Neuronal stem cell (in vitro differentiated cells): ENCODE measurements at regions not wholly inside any gene's neighbourhood (a gene's known extent, or its start where the extent isn't known, plus 50 kb on each side); places are given as distances from the start of the nearest gene placed in this dataset.
"Not testable (repeated sequence)": the region's sequence is repeated elsewhere in the genome, so short reads cannot be mapped to it uniquely, and the experiment has no call there.

Experiments
- DNase-seq: peaks from one replicate; pipeline ENCODE4 v3.0.0-alpha.2; 2013; ENCODE audit warnings: low spot score
- H2AFZ ChIP-seq: one replicate; pipeline ENCODE4 v1.6.1; 2013; ENCODE audit warnings: mild to moderate bottlenecking, low read length, inconsistent platforms
- H2AK5ac ChIP-seq: 2 replicates; pipeline ENCODE4 v1.6.1; 2013; ENCODE audit warnings: low read depth, mild to moderate bottlenecking, inconsistent platforms, low read length, moderate library complexity, mixed read lengths
- H2BK120ac ChIP-seq: 2 replicates; pipeline ENCODE4 v1.6.1; 2013; ENCODE audit warnings: low read depth, mild to moderate bottlenecking, inconsistent platforms, low read length, moderate library complexity, mixed read lengths
- H2BK12ac ChIP-seq: one replicate; pipeline ENCODE4 v1.6.1; 2013; ENCODE audit warnings: low read length, inconsistent platforms
- H2BK15ac ChIP-seq: 2 replicates; pipeline ENCODE4 v1.6.1; 2013; ENCODE audit warnings: mild to moderate bottlenecking, low read length, inconsistent platforms, mixed read lengths
- H2BK5ac ChIP-seq: one replicate; pipeline ENCODE4 v1.6.1; 2013; ENCODE audit warnings: inconsistent platforms, mild to moderate bottlenecking, low read length, moderate library complexity
- H3K14ac ChIP-seq: one replicate; pipeline ENCODE4 v1.6.1; 2013; ENCODE audit warnings: low read length, inconsistent platforms
- H3K18ac ChIP-seq: 2 replicates; pipeline ENCODE4 v1.6.1; 2013; ENCODE audit warnings: low read length, inconsistent platforms
- H3K23ac ChIP-seq: 2 replicates; pipeline ENCODE4 v1.6.1; 2013; ENCODE audit warnings: low read depth, mild to moderate bottlenecking, mixed read lengths, low read length, inconsistent platforms; ENCODE audit not compliant: poor library complexity
- H3K27ac ChIP-seq: replicated peaks from 3 replicates; pipeline ENCODE4 v1.5.1; 2013; ENCODE audit warnings: low read length, inconsistent platforms
- H3K27me3 ChIP-seq, 3 experiments: 2 replicates each; pipeline ENCODE4 v1.6.1; 2013; ENCODE audit warnings: low read length in 3 of 3, mild to moderate bottlenecking in 2 of 3, inconsistent platforms in 1 of 3, low read depth in 1 of 3, mixed read lengths in 1 of 3, moderate library complexity in 1 of 3; ENCODE audit not compliant: control insufficient read depth in 3 of 3, insufficient read depth in 3 of 3
- H3K36me3 ChIP-seq, 2 donors: replicated peaks in 1 of 2; 2 replicates each; pipeline ENCODE4 v1.6.1; 2013; ENCODE audit warnings: low read length in 2 of 2; ENCODE audit not compliant: control insufficient read depth in 2 of 2, insufficient read depth in 2 of 2
- H3K4ac ChIP-seq: 2 replicates; pipeline ENCODE4 v1.6.1; 2013; ENCODE audit warnings: inconsistent platforms, mild to moderate bottlenecking, low read length, moderate library complexity
- H3K4me1 ChIP-seq, 2 donors: 1 replicate in 1 of 2; 2 replicates in 1 of 2; pipeline ENCODE4 v1.6.1; 2013; ENCODE audit warnings: low read length in 2 of 2, low read depth in 1 of 2; ENCODE audit not compliant: control insufficient read depth in 2 of 2, insufficient read depth in 1 of 2
- H3K4me2 ChIP-seq: one replicate; pipeline ENCODE4 v1.6.1; 2013; ENCODE audit warnings: mild to moderate bottlenecking, low read length, inconsistent platforms; ENCODE audit not compliant: insufficient read depth, poor library complexity, severe bottlenecking
- H3K4me3 ChIP-seq, 2 donors: 2 replicates each; pipeline ENCODE4 v1.5.1; 2013; ENCODE audit warnings: low read length in 2 of 2, mild to moderate bottlenecking in 2 of 2, inconsistent platforms in 1 of 2, moderate library complexity in 1 of 2
- H3K79me1 ChIP-seq: one replicate; pipeline ENCODE4 v1.6.1; 2013; ENCODE audit warnings: low read depth, mild to moderate bottlenecking, inconsistent platforms, low read length, moderate library complexity
- H3K9ac ChIP-seq: one replicate; pipeline ENCODE4 v1.6.1; 2013; ENCODE audit warnings: mild to moderate bottlenecking, low read depth, low read length, inconsistent platforms; ENCODE audit not compliant: poor library complexity
- H3K9me3 ChIP-seq, 2 donors: replicated peaks in 1 of 2; 2 replicates each; pipeline versions ENCODE3 to v1.6.1; 2013; ENCODE audit warnings: low read length in 2 of 2, mild to moderate bottlenecking in 2 of 2, inconsistent platforms in 1 of 2, low read depth in 1 of 2, mixed read lengths in 1 of 2, moderate library complexity in 1 of 2; ENCODE audit not compliant: control insufficient read depth in 2 of 2, insufficient read depth in 1 of 2
- H4K8ac ChIP-seq: one replicate; pipeline ENCODE4 v1.6.1; 2013; ENCODE audit warnings: low read depth, mild to moderate bottlenecking, inconsistent platforms, low read length, moderate library complexity
- H4K91ac ChIP-seq: one replicate; pipeline ENCODE4 v1.6.1; 2013; ENCODE audit warnings: low read length, low read depth, mild to moderate bottlenecking, inconsistent platforms; ENCODE audit not compliant: poor library complexity
- WGBS, 2 donors: extraction: QIAGEN DNeasy Blood & Tissue Kit; methylation state at CpG; one replicate each; pipeline ENCODE4 v1.1.7; 2013; ENCODE audit warnings: missing lambda C conversion rate in 2 of 2, mixed read lengths in 1 of 2; ENCODE audit not compliant: insufficient read length in 2 of 2, insufficient replicate concordance in 1 of 2; ENCODE audit errors: extremely low coverage in 2 of 2; 5-methylcytosine and 5-hydroxymethylcytosine counted together

- H2BK12ac ChIP-seq, H3K14ac ChIP-seq, H2BK5ac ChIP-seq, H3K4me1 ChIP-seq, H3K4ac ChIP-seq, H4K91ac ChIP-seq, H3K4me3 ChIP-seq, H3K27me3 ChIP-seq, H4K8ac ChIP-seq, H3K79me1 ChIP-seq, DNase-seq, H3K9me3 ChIP-seq, H3K9ac ChIP-seq, H3K4me2 ChIP-seq, H2BK15ac ChIP-seq, H2AK5ac ChIP-seq, H3K36me3 ChIP-seq, H2AFZ ChIP-seq, H2BK120ac ChIP-seq, H3K27ac ChIP-seq: not testable (repeated sequence)
- WGBS, 2 donors = 72 to 86% methylated on average over 2 to 6 of the region's 19 CpGs
- peak overlapping the region; percentile 32 for H3K18ac ChIP-seq
- H3K23ac ChIP-seq = peak overlapping the region; percentile 56
Measured at GRCh38 chr3:197459571-197459970, 96.2 kb downstream of the BDH1 start.

- DNase-seq = no peak
- no peak overlapping the region for H3K14ac ChIP-seq
- WGBS, 2 donors = 60% methylated on average over 1 of the region's 11 CpGs; no CpG with 5 or more reads in 1 of the 2 donors
Measured at GRCh38 chr3:197458906-197459470, 96.8 kb downstream of the BDH1 start.

GRCh38 chr3:197458179-197458707, 97.5 kb downstream of the BDH1 start:
- no peak overlapping the region for H3K4ac ChIP-seq
- H4K91ac ChIP-seq = no peak overlapping the region
- no peak overlapping the region for H3K14ac ChIP-seq
- no peak overlapping the region for H3K27ac ChIP-seq
- no peak overlapping the region for H2BK120ac ChIP-seq
- H3K18ac ChIP-seq = no peak overlapping the region
- H3K4me1 ChIP-seq = peaks cover 0 to 8% of the 10 kb centered on the region in 2 donors
- H2BK15ac ChIP-seq = no peak overlapping the region
- no peak overlapping the region for H3K4me2 ChIP-seq
- peaks cover 2% of the 10 kb centered on the region for H3K79me1 ChIP-seq
- no peak overlapping the region for H3K23ac ChIP-seq
- no peak overlapping the region for H3K4me3 ChIP-seq
- H3K9me3 ChIP-seq = no peaks in the 10 kb centered on the region
- H2BK5ac ChIP-seq = no peak overlapping the region
- H2AFZ ChIP-seq = no peak overlapping the region
- H2AK5ac ChIP-seq = no peak overlapping the region
- H2BK12ac ChIP-seq = no peak overlapping the region
- H3K36me3 ChIP-seq = no peaks in the 10 kb centered on the region
- DNase-seq = no peak
- H3K27me3 ChIP-seq = peaks cover 0 to 12% (median 10%) of the 10 kb centered on the region in 3 experiments
- H4K8ac ChIP-seq = no peak overlapping the region
- no peak overlapping the region for H3K9ac ChIP-seq
- WGBS, 2 donors = no CpG with 5 or more reads among the region's 11 CpGs

More at GRCh38 chr3:197458906-197459470, 96.8 kb downstream of the BDH1 start:
- H3K4me2 ChIP-seq = no peak overlapping the region
- H3K27me3 ChIP-seq = peaks cover 0 to 12% (median 8%) of the 10 kb centered on the region in 3 experiments
- no peak overlapping the region for H2BK5ac ChIP-seq
- H3K4me3 ChIP-seq = no peak overlapping the region
- peaks cover 2% of the 10 kb centered on the region for H3K79me1 ChIP-seq
- H3K4me1 ChIP-seq = peaks cover 0 to 8% of the 10 kb centered on the region in 2 donors
- H3K18ac ChIP-seq = no peak overlapping the region
- H2BK120ac ChIP-seq = no peak overlapping the region
- H3K4ac ChIP-seq = no peak overlapping the region
- H2AK5ac ChIP-seq = no peak overlapping the region
- H4K91ac ChIP-seq = no peak overlapping the region
- no peak overlapping the region for H3K9ac ChIP-seq
- no peaks in the 10 kb centered on the region for H3K36me3 ChIP-seq
- H4K8ac ChIP-seq = no peak overlapping the region
- peak overlapping the region; percentile 86 for H2BK12ac ChIP-seq
- H3K23ac ChIP-seq = peak overlapping the region; percentile 83
- no peak overlapping the region for H2AFZ ChIP-seq
- no peaks in the 10 kb centered on the region for H3K9me3 ChIP-seq
- no peak overlapping the region for H3K27ac ChIP-seq
- no peak overlapping the region for H2BK15ac ChIP-seq

- H2BK120ac ChIP-seq = peak overlapping the region; percentile 25
- WGBS, 2 donors = no CpG with 5 or more reads among the region's 47 CpGs
- H3K9me3 ChIP-seq = no peaks in the 10 kb centered on the region
- H4K91ac ChIP-seq = no peak overlapping the region
- H3K27me3 ChIP-seq = peaks cover 0 to 12% (median 10%) of the 10 kb centered on the region in 3 experiments
- H3K4ac ChIP-seq = no peak overlapping the region
- H4K8ac ChIP-seq = peak overlapping the region; percentile 96
- peaks cover 0 to 8% of the 10 kb centered on the region in 2 donors for H3K4me1 ChIP-seq
- H3K14ac ChIP-seq = no peak overlapping the region
- no peak overlapping the region for H2BK12ac ChIP-seq
- H3K23ac ChIP-seq = peak overlapping the region; percentile 25
- H2AFZ ChIP-seq = peak overlapping the region; percentile 90
- peak overlapping the region; percentile 93 for H3K4me2 ChIP-seq
- peak; percentile 53 for DNase-seq
- H3K79me1 ChIP-seq = peaks cover 2% of the 10 kb centered on the region
- H3K27ac ChIP-seq = peak overlapping the region; percentile 22
- H3K36me3 ChIP-seq = no peaks in the 10 kb centered on the region
- peak overlapping the region; percentile 97 for H3K18ac ChIP-seq
- H2AK5ac ChIP-seq = peak overlapping the region; percentile 39
- no peak overlapping the region for H2BK5ac ChIP-seq
- peak overlapping the region; percentile 34 for H2BK15ac ChIP-seq
- peak overlapping the region; percentile 28 to 73 for H3K4me3 ChIP-seq
- peak overlapping the region; percentile 92 for H3K9ac ChIP-seq
Measured at GRCh38 chr3:197456261-197457091, 99.3 kb downstream of the BDH1 start.
